Activated T-helper 17 cell treated with anti-CD3 and anti-CD28 coated beads, Interleukin-2, amount 50 U/mL, for 72 hours (primary cell): ENCODE measurements at regions not wholly inside any gene's neighbourhood (a gene's known extent, or its start where the extent isn't known, plus 50 kb on each side); places are given as distances from the start of the nearest gene placed in this dataset.

Experiments
- ATAC-seq: fragments of 150-1000 bp; cut with Tn5 transposase; replicated peaks from 2 replicates; pipeline ENCODE4 v1.10.0; 2021; ENCODE audit warnings: mild to moderate bottlenecking, moderate library complexity
- H3K27ac Mint-ChIP-seq: one replicate; pipeline ENCODE4 v1.8.0; 2022; ENCODE audit warnings: mixed read lengths
- H3K27me3 Mint-ChIP-seq: one replicate; pipeline ENCODE4 v1.8.0; 2022; ENCODE audit warnings: mixed read lengths
- H3K36me3 Mint-ChIP-seq: one replicate; pipeline ENCODE4 v1.8.0; 2022; ENCODE audit warnings: low read depth, mild to moderate bottlenecking, mixed read lengths
- H3K4me1 Mint-ChIP-seq: one replicate; pipeline ENCODE4 v1.8.0; 2022; ENCODE audit warnings: mixed read lengths
- H3K4me3 Mint-ChIP-seq: one replicate; pipeline ENCODE4 v1.8.0; 2022; ENCODE audit warnings: mild to moderate bottlenecking, mixed read lengths
- H3K9me3 Mint-ChIP-seq: one replicate; pipeline ENCODE4 v1.8.0; 2022; ENCODE audit warnings: mixed read lengths

- Mint-ChIP-seq H3K4me3 (peak overlapping the region; percentile 58), H3K9me3 (no peaks in the 10 kb centered on the region), H3K4me1 (peaks cover 8% of the 10 kb centered on the region), H3K27ac (peak overlapping the region; percentile 6), H3K36me3 (no peaks in the 10 kb centered on the region), H3K27me3 (no peaks in the 10 kb centered on the region)
- ATAC-seq = no peak
These were observed 195.7 kb upstream of the CITED2 start for GRCh38 chr6:139570166-139570565.

GRCh38 chr6:139569566-139569965 is 195.1 kb upstream of the CITED2 start:
- no peaks in the 10 kb centered on the region for H3K27me3 Mint-ChIP-seq
- ATAC-seq = peak; percentile 98
- H3K27ac Mint-ChIP-seq = peak overlapping the region; percentile 6
- no peaks in the 10 kb centered on the region for H3K9me3 Mint-ChIP-seq
- H3K4me3 Mint-ChIP-seq = peak overlapping the region; percentile 58
- H3K4me1 Mint-ChIP-seq = peaks cover 8% of the 10 kb centered on the region
- no peaks in the 10 kb centered on the region for H3K36me3 Mint-ChIP-seq

- H3K9me3 Mint-ChIP-seq = no peaks in the 10 kb centered on the region
- H3K4me3 Mint-ChIP-seq = peak overlapping the region; percentile 58
- no peaks in the 10 kb centered on the region for H3K36me3 Mint-ChIP-seq
- peak overlapping the region; percentile 6 for H3K27ac Mint-ChIP-seq
- peaks cover 8% of the 10 kb centered on the region for H3K4me1 Mint-ChIP-seq
- no peaks in the 10 kb centered on the region for H3K27me3 Mint-ChIP-seq
- no peak for ATAC-seq
These were observed 194.6 kb upstream of the CITED2 start for GRCh38 chr6:139568956-139569538.

GRCh38 chr6:139568151-139568955 is 193.9 kb upstream of the CITED2 start:
- no peak for ATAC-seq
- Mint-ChIP-seq H3K9me3 (no peaks in the 10 kb centered on the region), H3K27ac (no peak overlapping the region), H3K36me3 (no peaks in the 10 kb centered on the region), H3K4me1 (peaks cover 8% of the 10 kb centered on the region), H3K27me3 (no peaks in the 10 kb centered on the region), H3K4me3 (no peak overlapping the region)

- Mint-ChIP-seq H3K4me1 (peaks cover 8% of the 10 kb centered on the region), H3K9me3 (no peaks in the 10 kb centered on the region), H3K36me3 (no peaks in the 10 kb centered on the region), H3K4me3 (no peak overlapping the region), H3K27ac (peak overlapping the region; percentile 31), H3K27me3 (no peaks in the 10 kb centered on the region)
- no peak for ATAC-seq
These were observed 192.6 kb upstream of the CITED2 start for GRCh38 chr6:139567095-139567494.

- no peaks in the 10 kb centered on the region for H3K36me3 Mint-ChIP-seq
- H3K27me3 Mint-ChIP-seq = no peaks in the 10 kb centered on the region
- no peak for ATAC-seq
- H3K27ac Mint-ChIP-seq = no peak overlapping the region
- peaks cover 8% of the 10 kb centered on the region for H3K4me1 Mint-ChIP-seq
- peaks cover 8% of the 10 kb centered on the region for H3K9me3 Mint-ChIP-seq
- H3K4me3 Mint-ChIP-seq = no peak overlapping the region
These were observed 191.1 kb upstream of the CITED2 start for GRCh38 chr6:139565591-139565990.

DNA sequence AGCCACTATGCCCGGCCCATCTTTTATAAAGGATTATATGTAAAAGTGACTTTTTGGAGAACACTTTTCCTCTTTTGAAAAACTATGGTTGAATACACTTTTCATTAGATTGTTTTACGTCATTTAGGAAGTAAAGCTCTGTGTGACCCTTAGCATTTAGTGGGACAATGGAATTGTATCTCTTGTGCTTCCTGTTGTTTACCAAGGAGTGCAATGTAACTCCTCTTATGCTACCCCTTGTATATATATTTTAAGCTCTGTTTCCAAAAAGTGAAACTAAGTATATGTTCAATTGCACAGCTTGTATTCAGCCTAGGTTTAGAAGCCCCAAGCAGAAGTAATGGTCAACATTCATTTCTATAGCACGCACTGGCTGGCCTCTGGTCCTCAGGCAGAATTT is 183.1 kb upstream of the CITED2 start:
- Mint-ChIP-seq H3K36me3 (no peaks in the 10 kb centered on the region), H3K27me3 (no peaks in the 10 kb centered on the region), H3K9me3 (peaks cover 8% of the 10 kb centered on the region), H3K4me3 (no peak overlapping the region), H3K4me1 (no peaks in the 10 kb centered on the region), H3K27ac (no peak overlapping the region)
- no peak for ATAC-seq

DNA sequence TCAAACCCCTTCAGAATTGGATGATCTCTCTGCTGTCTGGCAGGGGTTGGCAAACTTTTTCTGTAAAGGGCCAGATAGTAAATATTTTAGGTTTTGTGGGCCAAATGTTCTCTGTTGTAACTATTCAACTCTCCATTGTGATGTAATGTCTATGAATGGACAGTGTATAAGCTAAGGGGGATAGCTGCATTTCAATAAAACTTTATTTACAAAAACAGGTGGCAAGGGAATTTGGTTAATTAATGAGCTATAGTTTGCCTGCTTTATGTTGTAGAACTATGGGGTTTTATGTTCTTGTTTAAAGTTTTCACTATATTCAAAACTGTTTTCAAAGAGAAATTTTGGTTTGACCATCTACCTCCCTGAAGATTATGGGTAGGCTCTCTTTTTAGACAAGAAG is 182.1 kb upstream of the CITED2 start:
- ATAC-seq = no peak
- Mint-ChIP-seq H3K4me1 (peaks cover 4% of the 10 kb centered on the region), H3K9me3 (peaks cover 11% of the 10 kb centered on the region), H3K36me3 (no peaks in the 10 kb centered on the region), H3K27me3 (no peaks in the 10 kb centered on the region), H3K27ac (no peak overlapping the region), H3K4me3 (no peak overlapping the region)

DNA sequence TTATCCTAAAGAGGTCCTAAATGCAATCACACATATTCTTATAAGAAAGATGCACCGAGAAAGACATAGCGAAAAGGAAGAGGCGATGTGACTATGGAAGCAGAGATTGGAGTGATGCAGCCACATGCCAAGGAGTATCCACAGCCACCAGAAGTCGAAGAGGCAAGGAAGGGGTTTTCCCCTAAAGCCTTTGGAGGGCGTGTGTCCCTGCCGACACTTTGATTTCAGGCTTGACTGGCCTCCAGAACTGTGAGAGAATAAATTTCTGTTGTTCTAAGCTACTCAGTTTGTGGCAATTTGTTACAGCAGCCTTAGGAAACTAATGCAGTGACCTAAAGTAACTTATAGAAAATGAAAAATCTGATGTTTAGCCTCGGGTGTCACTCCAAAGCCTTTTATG is 179.5 kb upstream of the CITED2 start:
- no peak for ATAC-seq
- no peak overlapping the region for H3K4me3 Mint-ChIP-seq
- H3K4me1 Mint-ChIP-seq = peaks cover 10% of the 10 kb centered on the region
- H3K9me3 Mint-ChIP-seq = peaks cover 5% of the 10 kb centered on the region
- H3K36me3 Mint-ChIP-seq = no peaks in the 10 kb centered on the region
- H3K27me3 Mint-ChIP-seq = no peaks in the 10 kb centered on the region
- no peak overlapping the region for H3K27ac Mint-ChIP-seq

GRCh38 chr6:139551376-139551775 is 176.9 kb upstream of the CITED2 start:
- no peak for ATAC-seq
- no peaks in the 10 kb centered on the region for H3K36me3 Mint-ChIP-seq
- peaks cover 5% of the 10 kb centered on the region for H3K9me3 Mint-ChIP-seq
- H3K4me3 Mint-ChIP-seq = no peak overlapping the region
- no peak overlapping the region for H3K27ac Mint-ChIP-seq
- no peaks in the 10 kb centered on the region for H3K27me3 Mint-ChIP-seq
- peaks cover 10% of the 10 kb centered on the region for H3K4me1 Mint-ChIP-seq

- Mint-ChIP-seq H3K4me1 (peaks cover 15% of the 10 kb centered on the region), H3K27ac (no peak overlapping the region), H3K4me3 (no peak overlapping the region), H3K9me3 (peaks cover 5% of the 10 kb centered on the region), H3K36me3 (no peaks in the 10 kb centered on the region), H3K27me3 (no peaks in the 10 kb centered on the region)
- ATAC-seq = no peak
These were observed 175.9 kb upstream of the CITED2 start for GRCh38 chr6:139550361-139550760.

- Mint-ChIP-seq H3K27me3 (no peaks in the 10 kb centered on the region), H3K36me3 (no peaks in the 10 kb centered on the region), H3K4me3 (peak overlapping the region; percentile 32), H3K9me3 (peaks cover 5% of the 10 kb centered on the region), H3K27ac (peak overlapping the region; percentile 25), H3K4me1 (peaks cover 21% of the 10 kb centered on the region)
- peak; percentile 76 for ATAC-seq
These were observed 175.2 kb upstream of the CITED2 start for GRCh38 chr6:139549561-139550070.

DNA sequence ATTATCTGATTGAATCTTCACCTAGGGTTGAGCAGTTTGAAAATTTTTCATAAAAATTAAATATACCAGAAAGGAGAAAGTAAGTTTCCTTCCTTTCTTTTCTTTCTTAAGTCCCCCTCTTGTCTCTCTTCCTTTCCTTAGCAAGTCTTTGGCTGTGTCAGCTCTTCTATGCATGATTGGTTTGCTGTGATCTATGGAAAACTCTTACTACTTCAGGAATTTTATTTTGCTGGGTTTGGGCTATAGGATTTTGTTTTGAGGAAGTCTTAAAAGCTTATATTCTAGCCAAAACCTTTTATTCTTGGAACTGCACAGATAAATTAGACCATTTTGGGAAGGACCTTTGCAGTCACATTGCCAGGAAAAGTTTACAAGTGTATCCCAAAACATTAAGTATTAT is 173.4 kb upstream of the CITED2 start:
- no peak overlapping the region for H3K27ac Mint-ChIP-seq
- peaks cover 5% of the 10 kb centered on the region for H3K9me3 Mint-ChIP-seq
- no peak for ATAC-seq
- H3K4me3 Mint-ChIP-seq = no peak overlapping the region
- peaks cover 30% of the 10 kb centered on the region for H3K4me1 Mint-ChIP-seq
- H3K27me3 Mint-ChIP-seq = no peaks in the 10 kb centered on the region
- H3K36me3 Mint-ChIP-seq = no peaks in the 10 kb centered on the region

- H3K9me3 Mint-ChIP-seq = peaks cover 5% of the 10 kb centered on the region
- H3K27ac Mint-ChIP-seq = no peak overlapping the region
- no peaks in the 10 kb centered on the region for H3K27me3 Mint-ChIP-seq
- H3K36me3 Mint-ChIP-seq = no peaks in the 10 kb centered on the region
- ATAC-seq = no peak
- peaks cover 32% of the 10 kb centered on the region for H3K4me1 Mint-ChIP-seq
- H3K4me3 Mint-ChIP-seq = peak overlapping the region; percentile 33
These were observed 172.8 kb upstream of the CITED2 start for GRCh38 chr6:139547122-139547776.

DNA sequence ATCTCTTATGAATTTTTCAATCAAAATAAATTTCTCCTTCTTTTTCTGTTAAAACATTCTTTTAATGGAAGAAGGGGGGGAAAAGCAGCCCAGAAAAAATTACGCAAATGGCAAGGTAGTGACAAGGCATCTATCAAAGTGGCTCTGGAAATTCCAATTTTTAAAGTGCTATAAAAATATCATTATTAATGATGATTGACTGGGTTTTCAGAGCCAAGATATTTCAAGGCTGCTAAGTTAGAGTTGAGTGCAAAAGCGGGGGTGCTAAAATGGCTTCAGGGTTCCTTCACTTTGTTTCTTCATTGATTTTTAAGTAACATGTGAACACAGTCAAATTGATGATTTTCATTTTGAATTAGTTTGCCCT is 171.6 kb upstream of the CITED2 start:
- Mint-ChIP-seq H3K27ac (no peak overlapping the region), H3K9me3 (no peaks in the 10 kb centered on the region), H3K4me3 (peak overlapping the region; percentile 33), H3K36me3 (no peaks in the 10 kb centered on the region), H3K27me3 (no peaks in the 10 kb centered on the region), H3K4me1 (peaks cover 30% of the 10 kb centered on the region)
- no peak for ATAC-seq
